SK-N-MC (cell line): ENCODE measurements at regions not wholly inside any gene's neighbourhood (a gene's known extent, or its start where the extent isn't known, plus 50 kb on each side); places are given as distances from the start of the nearest gene placed in this dataset.

Source experiments
- DNase-seq: peaks from one replicate; pipeline ENCODE4 v3.0.0-alpha.2; 2011; ENCODE audit warnings: low read depth, low spot score
- H3K27ac ChIP-seq: fragments of 200-600 bp; sonication (generic); 2 replicates; pipeline ENCODE4 v1.5.1; 2016; ENCODE audit warnings: mixed run types
- H3K36me3 ChIP-seq: fragments of 200-600 bp; sonication (generic); 2 replicates; pipeline ENCODE4 v1.6.1; 2017; ENCODE audit warnings: antibody characterized with exemption, low read length, mixed read lengths; ENCODE audit not compliant: insufficient read depth
- H3K4me3 ChIP-seq: fragments of 200-600 bp; sonication (generic); 2 replicates; pipeline ENCODE4 v1.5.1; 2016
- H3K9ac ChIP-seq: fragments of 200-600 bp; sonication (generic); 2 replicates; pipeline ENCODE4 v1.8.0; 2017; ENCODE audit warnings: mixed run types, mixed read lengths; ENCODE audit not compliant: insufficient read length
- H3K9me3 ChIP-seq: fragments of 200-600 bp; sonication (generic); 2 replicates; pipeline ENCODE4 v1.6.1; 2017; ENCODE audit warnings: low read depth, mild to moderate bottlenecking, antibody characterized with exemption, low read length, moderate library complexity, mixed read lengths
- EZH2 ChIP-seq: fragments of 200-600 bp; sonication (generic); IDR thresholded peaks from one replicate; pipeline ENCODE4 v1.6.1; 2017; ENCODE audit warnings: antibody characterized with exemption
- FOXP2 ChIP-seq: optimal IDR thresholded peaks from 2 replicates; pipeline ENCODE3; 2011; ENCODE audit warnings: mild to moderate bottlenecking, moderate library complexity; ENCODE audit not compliant: insufficient read depth; ENCODE audit errors: extremely low read length, control extremely low read depth
- POLR2AphosphoS5 ChIP-seq: IDR thresholded peaks from 2 replicates; pipeline ENCODE4 v1.6.1; 2012; ENCODE audit warnings: mild to moderate bottlenecking, low read depth, low read length, borderline replicate concordance

- Histone ChIP-seq H3K36me3 (no peaks in the 10 kb centered on the region), H3K27ac (no peak overlapping the region), H3K4me3 (no peak overlapping the region), H3K9ac (no peak overlapping the region), H3K9me3 (no peaks in the 10 kb centered on the region)
- TF ChIP-seq POLR2AphosphoS5 (no peak), FOXP2 (no peak), EZH2 (no peak)
- DNase-seq = no peak
Observed at GRCh38 chr4:53697016-53697685, 105.9 kb upstream of the LNX1 start.

DNA sequence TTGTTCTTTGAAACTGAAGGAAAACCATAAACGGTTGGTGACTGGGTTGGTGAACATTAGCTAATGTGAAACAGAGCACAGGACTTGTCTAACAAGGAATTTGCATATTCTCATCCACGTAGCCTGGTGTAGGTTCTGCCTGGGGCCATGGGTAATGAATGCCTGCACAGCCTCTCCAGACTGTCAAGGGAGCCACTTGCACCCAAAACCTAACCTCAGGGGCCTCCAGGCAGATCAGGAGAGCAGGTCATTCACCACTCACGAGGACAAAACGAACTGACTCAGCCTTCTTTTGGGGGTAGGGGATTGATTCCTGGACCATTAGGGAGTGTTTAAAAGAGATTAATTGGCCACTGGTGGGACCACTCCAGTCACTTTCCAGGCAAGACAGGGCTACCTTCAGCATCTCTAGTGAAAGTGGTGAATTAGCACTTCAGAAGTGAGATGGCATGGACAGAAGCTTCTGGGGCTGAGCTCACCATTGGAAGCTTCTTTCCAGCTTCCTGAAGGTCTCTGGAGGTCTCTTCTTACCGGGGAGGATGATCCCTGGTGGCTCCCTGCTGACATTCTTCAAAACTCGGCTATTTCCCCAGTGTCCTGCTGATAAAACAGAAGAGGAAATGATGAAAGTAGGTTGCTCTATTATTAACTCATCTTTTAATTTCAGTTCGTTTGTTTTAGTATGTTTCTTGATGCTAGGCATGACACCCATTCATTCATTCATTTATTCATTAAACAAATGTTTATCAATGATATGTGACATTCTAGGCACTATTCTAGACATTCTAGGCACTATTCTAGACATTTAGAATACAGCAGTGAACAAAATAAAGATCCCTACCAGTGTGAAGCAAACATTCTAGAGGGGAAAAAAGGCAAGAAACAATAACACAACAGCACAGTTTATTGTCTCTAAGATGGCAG is 104.5 kb upstream of the LNX1 start:
- no peak overlapping the region for H3K9ac ChIP-seq
- TF ChIP-seq EZH2 (no peak), FOXP2 (no peak), POLR2AphosphoS5 (no peak)
- DNase-seq = no peak
- H3K9me3 ChIP-seq = no peaks in the 10 kb centered on the region
- no peaks in the 10 kb centered on the region for H3K36me3 ChIP-seq
- no peak overlapping the region for H3K27ac ChIP-seq
- H3K4me3 ChIP-seq = no peak overlapping the region

GRCh38 chr4:53694666-53695065 is 103.4 kb upstream of the LNX1 start:
- Histone ChIP-seq H3K27ac (no peak overlapping the region), H3K9ac (no peak overlapping the region), H3K4me3 (no peak overlapping the region), H3K9me3 (no peaks in the 10 kb centered on the region), H3K36me3 (no peaks in the 10 kb centered on the region)
- TF ChIP-seq POLR2AphosphoS5 (no peak), FOXP2 (no peak), EZH2 (no peak)
- DNase-seq = no peak

GRCh38 chr4:53693909-53694308 is 102.6 kb upstream of the LNX1 start:
- TF ChIP-seq EZH2 (no peak), POLR2AphosphoS5 (no peak), FOXP2 (no peak)
- Histone ChIP-seq H3K9me3 (no peaks in the 10 kb centered on the region), H3K27ac (no peak overlapping the region), H3K36me3 (no peaks in the 10 kb centered on the region), H3K4me3 (no peak overlapping the region), H3K9ac (no peak overlapping the region)
- DNase-seq = no peak

DNA sequence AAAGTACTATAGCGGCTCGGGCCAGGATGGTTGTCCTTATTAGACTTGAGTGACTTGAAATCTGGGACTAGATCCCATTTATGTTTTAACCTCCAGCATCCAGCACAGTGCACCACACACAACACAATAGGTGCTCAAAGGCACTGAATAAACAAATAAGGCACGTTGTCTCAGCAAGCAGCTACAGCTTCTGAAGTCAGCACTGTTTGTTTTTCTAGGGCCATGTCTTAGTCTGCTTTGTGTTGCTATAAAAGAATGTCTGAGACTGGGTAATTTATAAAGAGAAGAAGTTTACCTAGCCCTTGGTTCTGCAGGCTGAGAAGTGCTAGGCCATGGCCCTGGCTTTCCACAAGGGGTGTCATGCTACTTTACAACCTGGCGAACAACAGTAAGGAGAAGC is 102.1 kb upstream of the LNX1 start:
- no peak for DNase-seq
- no peak for TF ChIP-seq FOXP2
- no peak for TF ChIP-seq POLR2AphosphoS5
- TF ChIP-seq EZH2 = no peak
- no peak overlapping the region for H3K9ac ChIP-seq
- H3K36me3 ChIP-seq = no peaks in the 10 kb centered on the region
- H3K9me3 ChIP-seq = no peaks in the 10 kb centered on the region
- no peak overlapping the region for H3K4me3 ChIP-seq
- H3K27ac ChIP-seq = no peak overlapping the region

GRCh38 chr4:53688186-53688790 is 97.0 kb upstream of the LNX1 start:
- no peak overlapping the region for H3K27ac ChIP-seq
- H3K9me3 ChIP-seq = no peaks in the 10 kb centered on the region
- DNase-seq = no peak
- TF ChIP-seq POLR2AphosphoS5 = no peak
- no peak for TF ChIP-seq EZH2
- TF ChIP-seq FOXP2 = no peak
- no peak overlapping the region for H3K4me3 ChIP-seq
- no peak overlapping the region for H3K9ac ChIP-seq
- H3K36me3 ChIP-seq = no peaks in the 10 kb centered on the region

GRCh38 chr4:53686521-53686920 is 95.2 kb upstream of the LNX1 start:
- DNase-seq = no peak
- H3K9ac ChIP-seq = no peak overlapping the region
- no peaks in the 10 kb centered on the region for H3K9me3 ChIP-seq
- no peaks in the 10 kb centered on the region for H3K36me3 ChIP-seq
- TF ChIP-seq FOXP2 (no peak), POLR2AphosphoS5 (no peak), EZH2 (no peak)
- no peak overlapping the region for H3K4me3 ChIP-seq
- no peak overlapping the region for H3K27ac ChIP-seq
